Spinal cord (tissue), 9 donors: ENCODE measurements at regions not wholly inside any gene's neighbourhood (a gene's known extent, or its start where the extent isn't known, plus 50 kb on each side); places are given as distances from the start of the nearest gene placed in this dataset.
A peak's percentile ranks its signal among the peaks of the same experiment; 100 is the strongest.

Experiments used
- DNase-seq, 6 donors: peaks; one replicate each; pipeline versions ENCODE4 v3.0.0 to v3.0.0-alpha.2; 2013 to 2015; ENCODE audit warnings: low spot score in 6 of 6, low read depth in 4 of 6
- H3K27ac ChIP-seq: one replicate; pipeline ENCODE4 v1.5.1; 2013; ENCODE audit warnings: low read depth, low read length, control low read depth
- H3K27me3 ChIP-seq: one replicate; pipeline ENCODE4 v1.6.1; 2013; ENCODE audit warnings: low read length; ENCODE audit not compliant: control insufficient read depth, insufficient read depth
- H3K36me3 ChIP-seq: one replicate; pipeline ENCODE4 v1.6.1; 2013; ENCODE audit warnings: low read length; ENCODE audit not compliant: control insufficient read depth, insufficient read depth
- H3K4me1 ChIP-seq: one replicate; pipeline ENCODE4 v1.6.1; 2013; ENCODE audit warnings: low read length; ENCODE audit not compliant: control insufficient read depth, insufficient read depth
- H3K4me3 ChIP-seq: one replicate; pipeline ENCODE4 v1.5.1; 2013; ENCODE audit warnings: low read depth, low read length, control low read depth
- H3K9me3 ChIP-seq: one replicate; pipeline ENCODE4 v1.6.1; 2013; ENCODE audit warnings: low read length; ENCODE audit not compliant: control insufficient read depth, insufficient read depth
- WGBS: methylation state at CpG from one replicate; pipeline ENCODE4 v1.1.5; 2013; ENCODE audit warnings: missing lambda C conversion rate; ENCODE audit not compliant: insufficient coverage; 5-methylcytosine and 5-hydroxymethylcytosine counted together
- donor health status: healthy.

DNA sequence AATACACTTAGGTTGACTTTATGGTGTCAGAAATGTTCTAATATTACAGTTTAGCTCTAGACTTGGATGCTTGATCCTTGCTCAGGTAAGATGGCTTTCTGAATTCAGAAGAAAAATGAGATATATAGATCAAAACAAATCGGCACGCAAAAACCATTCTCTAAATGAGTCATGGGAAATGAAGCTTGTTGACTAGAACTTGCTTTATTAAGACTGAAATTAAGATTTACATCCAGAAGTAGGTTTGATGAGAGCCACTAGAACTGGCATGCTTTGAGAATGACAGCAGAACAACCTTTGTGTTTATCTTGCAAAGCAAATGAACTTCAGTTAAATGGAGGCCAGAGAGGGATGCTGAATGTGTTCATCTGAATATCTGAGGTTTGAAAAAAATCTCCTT, 304.9 kb upstream of the KLF3 start:
- DNase-seq, result no peak
- Histone ChIP-seq H3K9me3 (peaks cover 3% of the 10 kb centered on the region), H3K4me3 (no peak overlapping the region), H3K27ac (no peak overlapping the region), H3K36me3 (no peaks in the 10 kb centered on the region), H3K27me3 (no peaks in the 10 kb centered on the region), H3K4me1 (no peaks in the 10 kb centered on the region)
- WGBS, result no CpG with 5 or more reads among the region's 2 CpGs

DNA sequence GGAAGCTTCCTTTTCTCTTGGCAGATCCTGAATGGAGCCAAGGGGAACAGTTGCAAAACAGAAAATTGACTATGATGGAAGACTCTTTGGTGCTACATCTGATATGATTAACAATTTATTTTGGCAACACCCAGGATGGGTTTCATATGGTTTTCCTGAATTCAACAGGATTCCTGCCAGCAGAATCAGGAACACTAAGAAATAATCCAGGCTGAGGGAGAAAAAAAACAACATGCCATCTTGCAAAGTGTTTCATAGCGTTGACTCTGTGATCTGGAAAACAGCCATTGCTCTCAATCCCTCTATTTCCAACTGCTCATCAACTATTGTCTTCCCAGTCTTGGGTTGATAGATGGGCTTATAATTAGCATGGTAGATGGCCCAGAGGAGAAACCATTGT, 303.8 kb upstream of the KLF3 start:
- WGBS, result no CpG with 5 or more reads among the region's 1 CpG
- Histone ChIP-seq H3K4me1 (no peaks in the 10 kb centered on the region), H3K9me3 (no peaks in the 10 kb centered on the region), H3K36me3 (no peaks in the 10 kb centered on the region), H3K4me3 (no peak overlapping the region), H3K27ac (no peak overlapping the region), H3K27me3 (no peaks in the 10 kb centered on the region)
- peak in 1 of 6 donors; percentile 41 for DNase-seq

GRCh38 chr4:38364383-38364963, 299.5 kb upstream of the KLF3 start:
- Histone ChIP-seq H3K9me3 (no peaks in the 10 kb centered on the region), H3K36me3 (no peaks in the 10 kb centered on the region), H3K27ac (no peak overlapping the region), H3K4me3 (no peak overlapping the region), H3K27me3 (no peaks in the 10 kb centered on the region), H3K4me1 (no peaks in the 10 kb centered on the region)
- WGBS, result 100% methylated on average over 3 of the region's 3 CpGs
- no peak for DNase-seq

GRCh38 chr4:38365261-38365660, 298.7 kb upstream of the KLF3 start:
- Histone ChIP-seq H3K4me1 (no peaks in the 10 kb centered on the region), H3K27ac (no peak overlapping the region), H3K27me3 (no peaks in the 10 kb centered on the region), H3K4me3 (no peak overlapping the region), H3K36me3 (no peaks in the 10 kb centered on the region), H3K9me3 (no peaks in the 10 kb centered on the region)
- WGBS, result no CpG with 5 or more reads among the region's 1 CpG
- DNase-seq, result peak in 1 of 6 donors; percentile 20

- H3K4me1 ChIP-seq, result no peaks in the 10 kb centered on the region
- H3K27me3 ChIP-seq, result no peaks in the 10 kb centered on the region
- H3K36me3 ChIP-seq, result no peaks in the 10 kb centered on the region
- no peaks in the 10 kb centered on the region for H3K9me3 ChIP-seq
- no peak overlapping the region for H3K4me3 ChIP-seq
- 12% methylated on average over 5 of the region's 8 CpGs for WGBS
- H3K27ac ChIP-seq, result peak overlapping the region; percentile 35
- DNase-seq, result peak in 2 of 6 donors; percentile 23 to 39
These were observed 298.2 kb upstream of the KLF3 start for GRCh38 chr4:38365748-38366310.

DNA sequence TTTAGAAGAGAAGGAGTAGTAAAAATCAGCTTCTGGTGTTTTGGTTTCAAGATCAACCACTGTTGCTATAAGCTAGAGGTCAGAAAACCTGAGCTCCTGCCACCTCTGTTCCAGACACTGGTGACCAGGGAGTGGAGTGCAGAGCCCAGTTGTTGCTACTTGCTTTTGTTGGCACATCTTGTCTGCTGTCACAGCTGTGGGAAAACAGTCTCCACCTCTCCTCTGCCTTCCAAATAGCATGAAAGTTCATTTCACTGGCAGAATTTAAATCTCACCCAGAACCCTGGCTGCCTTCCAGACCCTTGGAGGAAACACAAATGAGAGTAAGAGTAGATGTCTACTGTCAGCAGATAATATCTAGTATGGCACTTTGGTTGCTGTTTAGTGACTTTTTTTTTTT, 297.5 kb upstream of the KLF3 start:
- peak in 1 of 6 donors; percentile 78 for DNase-seq
- peak overlapping the region; percentile 35 for H3K27ac ChIP-seq
- H3K4me3 ChIP-seq, result no peak overlapping the region
- H3K27me3 ChIP-seq, result no peaks in the 10 kb centered on the region
- no peaks in the 10 kb centered on the region for H3K9me3 ChIP-seq
- no peaks in the 10 kb centered on the region for H3K36me3 ChIP-seq
- no peaks in the 10 kb centered on the region for H3K4me1 ChIP-seq

GRCh38 chr4:38366997-38367396, 297.0 kb upstream of the KLF3 start:
- H3K36me3 ChIP-seq, result no peaks in the 10 kb centered on the region
- H3K27me3 ChIP-seq, result no peaks in the 10 kb centered on the region
- H3K4me1 ChIP-seq, result no peaks in the 10 kb centered on the region
- H3K27ac ChIP-seq, result peak overlapping the region; percentile 53
- DNase-seq, result no peak
- no peaks in the 10 kb centered on the region for H3K9me3 ChIP-seq
- H3K4me3 ChIP-seq, result no peak overlapping the region

- no peaks in the 10 kb centered on the region for H3K4me1 ChIP-seq
- no peaks in the 10 kb centered on the region for H3K9me3 ChIP-seq
- H3K27me3 ChIP-seq, result no peaks in the 10 kb centered on the region
- H3K27ac ChIP-seq, result peak overlapping the region; percentile 53
- H3K4me3 ChIP-seq, result no peak overlapping the region
- 75% methylated on average over 1 of the region's 4 CpGs for WGBS
- H3K36me3 ChIP-seq, result no peaks in the 10 kb centered on the region
- peak in 1 of 6 donors; percentile 38 for DNase-seq
These were observed 296.3 kb upstream of the KLF3 start for GRCh38 chr4:38367642-38368174.

- Histone ChIP-seq H3K27ac (no peak overlapping the region), H3K36me3 (no peaks in the 10 kb centered on the region), H3K4me1 (no peaks in the 10 kb centered on the region), H3K4me3 (no peak overlapping the region), H3K9me3 (no peaks in the 10 kb centered on the region), H3K27me3 (no peaks in the 10 kb centered on the region)
- WGBS, result 100% methylated on average over 2 of the region's 2 CpGs
- DNase-seq, result no peak
These were observed 295.4 kb upstream of the KLF3 start for GRCh38 chr4:38368613-38369012.

DNA sequence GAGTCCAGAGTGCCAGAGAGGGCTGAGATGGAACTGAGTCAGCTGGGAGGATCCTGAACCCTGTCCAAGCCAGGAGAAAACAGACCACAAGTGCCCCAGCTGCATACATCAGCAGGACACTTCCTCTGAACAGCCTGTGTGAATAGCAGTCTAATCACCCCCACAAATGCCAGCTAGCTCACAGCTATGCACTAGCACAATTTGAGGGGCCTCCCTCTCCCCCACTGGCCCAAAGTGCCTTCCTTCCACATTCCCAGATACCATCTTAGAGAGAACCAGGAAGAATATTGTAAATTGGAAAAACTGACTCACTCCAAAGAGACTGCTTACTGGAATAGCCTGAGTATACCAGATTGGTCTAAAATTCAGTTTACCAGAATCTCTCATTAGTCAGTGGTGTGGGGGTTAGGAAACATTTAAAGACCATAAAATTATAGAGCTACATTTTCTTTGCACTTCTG, 292.6 kb upstream of the KLF3 start:
- Histone ChIP-seq H3K4me3 (no peak overlapping the region), H3K27me3 (no peaks in the 10 kb centered on the region), H3K4me1 (no peaks in the 10 kb centered on the region), H3K9me3 (no peaks in the 10 kb centered on the region), H3K36me3 (no peaks in the 10 kb centered on the region), H3K27ac (no peak overlapping the region)
- DNase-seq, result no peak
